ENCODE measurements at regions not wholly inside any gene's neighbourhood (a gene's known extent, or its start where the extent isn't known, plus 50 kb on each side); places are given as distances from the start of the nearest gene placed in this dataset.
A peak's percentile ranks its signal among the peaks of the same experiment; 100 is the strongest.
"Not testable (repeated sequence)": the region's sequence is repeated elsewhere in the genome, so short reads cannot be mapped to it uniquely, and the experiment has no call there.

- DNase-seq (ENCODE audit: low spot score) = no peak
Measured at GRCh38 chr2:17362956-17363355, 155.3 kb downstream of the RAD51AP2 start.

GRCh38 chr2:17355608-17356329 is 162.5 kb downstream of the RAD51AP2 start:
- no peak for DNase-seq (ENCODE audit: low spot score)

DNA sequence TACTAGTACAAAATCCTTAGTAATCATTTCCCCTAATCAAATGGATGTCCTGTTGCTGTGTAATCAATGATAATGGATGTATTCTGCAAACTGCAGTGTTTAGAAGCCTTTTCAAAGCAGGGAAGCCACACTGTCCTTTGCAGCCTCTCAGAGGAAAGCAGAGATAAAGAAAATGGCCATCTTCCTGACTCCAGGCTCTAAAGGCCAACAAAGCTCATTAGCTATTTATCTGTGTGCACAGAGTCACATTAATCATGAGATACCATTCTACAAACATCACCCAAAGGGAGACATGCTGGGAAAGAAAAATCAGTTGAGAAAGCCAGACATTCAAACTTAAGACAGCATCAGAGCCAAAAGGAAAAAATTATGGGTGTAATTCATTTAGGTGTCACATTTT is 165.0 kb downstream of the RAD51AP2 start:
- DNase-seq (ENCODE audit: low spot score) = no peak

- DNase-seq (ENCODE audit: low spot score) = not testable (repeated sequence)
Measured at GRCh38 chr2:17342692-17343091, 175.5 kb downstream of the RAD51AP2 start.

DNA sequence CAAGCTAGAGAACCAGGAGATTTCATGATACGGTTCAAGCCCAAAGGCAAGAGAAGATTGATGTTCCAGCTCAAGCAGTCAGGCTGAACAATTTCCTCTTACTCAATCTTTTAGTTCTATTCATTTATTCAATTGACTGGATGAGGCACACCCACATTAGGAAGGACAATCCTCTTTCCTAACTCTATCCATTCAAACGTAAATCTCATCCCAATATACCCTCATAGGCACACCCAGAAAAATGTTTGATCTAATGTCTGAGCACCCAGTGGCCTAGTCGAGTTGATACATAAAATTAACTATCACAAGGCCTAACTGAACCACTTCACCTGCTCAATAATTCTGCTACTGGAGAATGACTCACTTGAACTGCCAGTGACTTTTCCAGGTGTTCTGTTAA is 180.7 kb downstream of the RAD51AP2 start:
- no peak for DNase-seq (ENCODE audit: low spot score)

GRCh38 chr2:17336458-17336857 is 181.8 kb downstream of the RAD51AP2 start:
- no peak for DNase-seq (ENCODE audit: low spot score)

- no peak for DNase-seq (ENCODE audit: low spot score)
Measured at GRCh38 chr2:17334300-17334699, 183.9 kb downstream of the RAD51AP2 start.

GRCh38 chr2:17331636-17332035 is 186.6 kb downstream of the RAD51AP2 start:
- DNase-seq (ENCODE audit: low spot score) = no peak

GRCh38 chr2:17328161-17328560 is 190.1 kb downstream of the RAD51AP2 start:
- DNase-seq (ENCODE audit: low spot score) = no peak

DNA sequence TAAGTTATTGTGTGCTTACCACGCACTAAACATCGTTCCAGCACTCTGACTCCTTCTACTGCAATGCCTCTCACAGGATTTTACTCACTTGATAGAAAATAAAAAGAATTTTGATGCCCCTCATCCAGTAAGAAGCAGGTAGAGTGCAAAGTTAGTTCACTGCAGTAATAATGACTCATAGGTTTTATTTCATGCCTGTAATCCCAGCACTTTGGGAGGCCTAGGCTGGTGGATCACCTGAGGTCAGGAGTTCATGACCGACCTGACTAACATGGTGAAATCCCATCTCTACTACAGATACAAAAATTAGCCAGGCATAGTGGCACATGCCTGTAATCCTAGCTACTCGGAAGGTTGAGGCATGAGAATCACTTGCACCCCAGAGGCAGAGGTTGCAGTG is 190.6 kb downstream of the RAD51AP2 start:
- no peak for DNase-seq (ENCODE audit: low spot score)

DNA sequence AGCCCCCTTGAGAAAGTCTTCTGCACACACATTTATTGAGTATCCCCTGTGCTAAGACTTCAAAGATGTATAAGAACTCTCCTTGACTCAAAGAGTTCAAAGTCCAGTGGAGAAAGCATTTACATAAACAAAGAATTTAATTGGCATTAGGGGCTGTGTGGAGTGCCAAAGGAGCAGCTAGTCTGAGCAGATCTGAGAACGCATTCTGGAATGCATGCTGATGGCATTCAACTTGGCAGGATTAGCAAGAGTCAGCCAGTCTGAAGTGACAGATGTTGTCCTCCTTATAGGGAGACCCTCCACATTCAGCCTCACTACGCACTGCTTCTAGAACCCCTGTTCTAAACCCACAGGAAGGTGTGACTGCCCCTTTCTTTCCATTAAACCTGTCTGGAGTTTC is 191.5 kb downstream of the RAD51AP2 start:
- DNase-seq (ENCODE audit: low spot score) = no peak

DNA sequence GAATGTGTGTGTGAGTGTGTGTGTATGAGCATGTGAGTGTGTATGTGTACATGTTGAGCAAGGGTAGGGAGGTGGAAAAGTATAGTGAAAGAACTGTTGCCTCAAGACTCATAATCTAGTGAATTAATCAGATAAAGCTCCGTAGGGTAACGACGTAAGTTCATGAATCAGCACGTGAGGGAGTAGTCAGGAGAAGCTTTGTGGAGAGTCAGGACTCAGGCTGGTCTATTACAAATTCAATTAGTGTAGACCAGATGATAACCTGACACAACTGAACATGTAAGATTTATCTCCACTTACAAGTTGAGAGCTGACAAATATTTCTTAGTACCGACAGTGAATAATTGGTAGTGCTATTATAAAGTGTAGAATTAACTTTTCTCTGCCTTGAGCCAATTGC is 194.5 kb downstream of the RAD51AP2 start:
- DNase-seq (ENCODE audit: low spot score) = no peak

GRCh38 chr2:17322461-17322860 is 195.8 kb downstream of the RAD51AP2 start:
- no peak for DNase-seq (ENCODE audit: low spot score)

DNA sequence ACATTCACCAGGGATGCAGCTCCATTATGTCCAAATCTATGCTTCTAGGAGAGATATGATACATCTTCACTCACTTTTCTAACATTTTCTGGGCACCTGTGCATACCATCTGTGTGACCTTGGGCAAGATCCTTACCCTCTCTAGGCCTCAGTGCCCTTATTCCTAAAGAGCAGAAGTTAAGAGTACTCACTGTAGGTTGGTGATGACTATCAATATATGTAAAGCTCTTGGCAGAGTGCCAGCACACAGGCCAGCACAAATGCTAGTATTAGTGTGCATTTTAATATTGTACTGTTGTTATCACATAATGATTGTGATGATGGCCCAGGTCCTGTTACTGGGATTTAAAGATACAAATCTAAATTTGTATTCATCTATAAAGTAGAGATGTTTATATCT is 199.2 kb downstream of the RAD51AP2 start:
- DNase-seq (ENCODE audit: low spot score) = no peak

DNA sequence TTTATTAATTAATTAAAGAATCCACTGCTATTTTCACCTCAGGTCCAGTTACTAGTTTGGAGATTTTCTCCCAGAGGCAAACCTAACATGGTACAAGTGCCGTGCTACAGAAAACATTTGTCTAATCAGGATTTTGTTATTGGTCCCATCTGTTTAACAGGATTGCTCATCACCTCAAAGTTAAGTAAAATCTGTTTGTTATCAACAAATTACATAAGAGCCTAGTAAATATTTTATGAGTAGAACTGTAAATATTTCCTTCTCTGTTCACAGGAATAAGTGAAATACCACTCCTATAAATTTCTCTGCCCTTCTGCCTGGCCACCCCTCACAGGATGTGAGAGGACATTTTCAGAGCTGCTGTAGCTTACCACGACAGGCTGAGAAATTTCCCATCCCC is 200.2 kb downstream of the RAD51AP2 start:
- DNase-seq (ENCODE audit: low spot score) = no peak

GRCh38 chr2:17317439-17317976 is 200.7 kb downstream of the RAD51AP2 start:
- no peak for DNase-seq (ENCODE audit: low spot score)

DNA sequence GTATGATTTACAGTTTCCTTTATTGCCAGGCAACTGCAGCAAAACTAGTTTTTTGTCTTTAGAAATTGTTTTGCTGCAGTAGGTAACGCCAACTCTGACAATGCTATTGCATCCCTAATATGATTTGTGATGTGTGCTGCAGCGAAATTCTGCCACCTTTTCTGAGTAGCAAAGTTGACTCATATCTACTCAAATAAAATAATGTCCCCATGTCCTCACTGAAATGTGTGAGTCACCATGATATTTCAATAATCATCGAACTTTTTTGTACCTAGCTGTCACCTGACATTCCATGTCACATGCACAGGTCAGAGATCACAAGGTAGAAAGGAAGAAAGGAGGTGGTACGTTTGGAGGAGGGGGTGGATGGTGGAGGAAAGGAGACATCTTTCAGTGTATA is 205.0 kb downstream of the RAD51AP2 start:
- DNase-seq (ENCODE audit: low spot score) = no peak

GRCh38 chr2:17311771-17312511 is 206.3 kb downstream of the RAD51AP2 start:
- no peak for DNase-seq (ENCODE audit: low spot score)

- DNase-seq (ENCODE audit: low spot score) = no peak
Measured at GRCh38 chr2:17311106-17311619, 207.1 kb downstream of the RAD51AP2 start.

DNA sequence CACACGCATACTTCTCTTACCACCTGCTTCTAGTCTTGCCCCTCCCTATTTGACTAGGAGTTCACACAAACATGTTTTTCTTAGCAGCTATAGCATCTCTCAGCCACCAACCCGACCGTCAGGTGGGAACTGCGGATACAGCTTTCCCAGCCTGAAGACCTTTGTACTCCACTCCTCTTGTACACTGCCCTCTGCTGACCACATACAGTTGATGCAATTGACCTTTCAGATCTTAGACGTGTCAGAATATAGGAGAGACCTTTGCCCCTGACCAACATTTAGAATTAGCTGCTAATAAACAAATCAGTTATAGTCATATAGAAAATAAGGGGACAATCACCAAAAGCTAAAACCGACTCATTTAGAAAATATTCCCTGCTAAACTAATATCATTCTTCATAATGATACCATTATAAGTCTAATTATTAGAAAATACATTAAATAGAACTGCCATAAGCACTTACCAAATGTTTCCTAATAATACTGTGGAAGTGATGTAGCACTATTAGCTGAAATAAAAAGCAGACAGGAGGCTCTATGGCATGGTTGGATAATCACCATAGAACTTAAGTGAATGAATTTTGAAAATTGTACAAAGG is 208.4 kb downstream of the RAD51AP2 start:
- peak; percentile 13 for DNase-seq (ENCODE audit: low spot score)

DNA sequence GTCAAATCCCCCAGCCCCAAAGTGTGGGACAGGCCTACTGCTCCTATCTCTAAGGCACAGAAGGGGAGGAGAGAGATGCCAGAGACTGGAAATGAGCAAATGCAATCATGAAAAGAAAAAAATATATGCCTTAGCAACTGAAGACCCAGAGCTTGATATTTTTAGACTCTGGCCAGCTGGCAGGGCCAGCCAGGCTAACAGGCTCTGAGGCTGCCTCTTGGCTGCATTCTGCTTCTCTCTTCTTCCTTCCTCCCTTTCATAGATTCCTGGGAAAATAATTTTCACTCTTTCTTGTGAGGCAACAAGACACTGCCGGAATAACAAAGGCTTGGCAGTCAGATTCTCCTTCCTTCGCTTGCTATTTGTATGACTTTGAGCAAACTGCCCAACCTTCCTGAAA is 209.1 kb downstream of the RAD51AP2 start:
- no peak for DNase-seq (ENCODE audit: low spot score)

DNA sequence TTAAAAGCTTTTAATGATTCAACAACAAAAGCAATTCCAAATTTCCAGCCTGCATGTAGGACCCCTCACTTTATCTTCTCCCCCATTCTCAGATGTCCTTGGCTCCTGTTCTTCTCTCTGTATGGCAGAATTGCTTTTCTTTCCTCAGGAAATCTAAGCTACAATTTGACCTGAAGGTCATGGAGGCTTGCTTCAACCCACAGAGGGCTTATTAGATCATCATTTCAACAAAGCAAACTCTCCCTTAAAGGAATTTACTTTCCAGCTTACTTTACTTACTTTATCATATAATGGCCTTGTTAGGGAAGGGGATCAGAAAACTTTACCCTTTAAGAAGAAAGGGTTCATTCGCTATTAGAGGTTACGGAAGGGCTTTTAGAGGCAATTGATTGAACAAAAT is 211.5 kb downstream of the RAD51AP2 start:
- DNase-seq (ENCODE audit: low spot score) = no peak

DNA sequence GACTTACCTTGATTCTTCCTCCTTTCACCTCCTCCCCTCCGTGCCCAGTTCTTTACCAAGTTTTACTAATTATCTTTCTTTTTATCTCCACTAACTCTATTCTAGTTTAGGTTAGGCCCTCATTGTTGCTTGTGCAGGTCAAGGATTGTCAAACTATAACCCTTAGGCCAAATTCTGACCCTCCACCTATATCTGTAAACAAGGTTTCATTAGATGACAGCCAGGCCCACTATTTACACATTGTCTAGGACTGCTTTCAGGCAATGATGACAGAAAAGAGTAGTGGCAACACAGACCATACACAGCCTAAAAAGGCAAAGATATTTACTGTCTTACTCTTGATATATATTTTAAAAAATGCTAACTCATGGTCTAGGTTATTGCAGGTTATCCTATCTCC is 212.0 kb downstream of the RAD51AP2 start:
- DNase-seq (ENCODE audit: low spot score) = no peak
